ENCODE measurements at regions not wholly inside any gene's neighbourhood (a gene's known extent, or its start where the extent isn't known, plus 50 kb on each side); places are given as distances from the start of the nearest gene placed in this dataset.

GRCh38 chr22:22158207-22158816 is 86.3 kb upstream of the VPREB1 start:
- no peak for TF ChIP-seq CTCF (IDR thresholded peaks at IDR 0.05; ENCODE audit: low read length)
- TF ChIP-seq EZH2 (IDR thresholded peaks at IDR 0.05; ENCODE audit: borderline replicate concordance, low read length): no peak

Measured in OCI-LY1 (cell line).